Neural crest cell (in vitro differentiated cells): ENCODE measurements at regions not wholly inside any gene's neighbourhood (a gene's known extent, or its start where the extent isn't known, plus 50 kb on each side); places are given as distances from the start of the nearest gene placed in this dataset.

Experiments
- DNase-seq: peaks from one replicate; pipeline ENCODE4 v3.0.0; 2021; ENCODE audit warnings: low read depth, mixed read lengths, low spot score
- H3K27ac Mint-ChIP-seq: one replicate; pipeline ENCODE4 v1.8.0; 2021; ENCODE audit warnings: mild to moderate bottlenecking, mixed read lengths; ENCODE audit not compliant: unreplicated experiment
- H3K27me3 Mint-ChIP-seq: 2 replicates; pipeline ENCODE4 v1.8.0; 2021; ENCODE audit warnings: low read depth, mild to moderate bottlenecking, mixed read lengths
- H3K36me3 Mint-ChIP-seq: 2 replicates; pipeline ENCODE4 v1.8.0; 2021; ENCODE audit warnings: low read depth, mild to moderate bottlenecking, mixed read lengths
- H3K4me1 Mint-ChIP-seq: 2 replicates; pipeline ENCODE4 v1.8.0; 2021; ENCODE audit warnings: mixed read lengths
- H3K4me3 Mint-ChIP-seq: one replicate; pipeline ENCODE4 v1.8.0; 2021; ENCODE audit warnings: mild to moderate bottlenecking, mixed read lengths
- H3K9me3 Mint-ChIP-seq: 2 replicates; pipeline ENCODE4 v1.8.0; 2021; ENCODE audit warnings: mixed read lengths
- TF ChIP-seq, protein P1 (sequence below): fragments of 200-600 bp; sonication (generic); conservative IDR thresholded peaks from 2 replicates; pipeline ENCODE4 v1.5.0; 2021; ENCODE audit warnings: antibody characterized with exemption, mild to moderate bottlenecking

DNA sequence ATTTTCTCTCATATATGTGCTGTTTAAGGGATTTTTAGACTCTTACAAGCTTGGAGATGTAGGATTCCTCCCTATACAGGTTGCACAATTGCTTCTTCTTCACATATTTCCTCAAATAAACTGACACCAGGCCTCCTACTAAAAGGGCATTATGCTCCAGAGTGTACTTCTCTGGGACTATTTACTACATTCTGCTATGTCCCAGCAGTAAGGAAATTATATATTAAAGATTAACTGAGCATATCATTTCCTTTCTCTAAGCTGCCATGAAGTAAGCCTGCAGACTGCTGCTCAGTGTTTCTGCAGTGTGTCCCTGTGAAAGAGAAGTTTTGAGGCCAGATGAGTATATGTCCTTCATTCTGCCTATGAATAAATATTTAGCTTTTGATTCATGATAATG lies 356.9 kb upstream of the NUDT12 start:
- DNase-seq, result no peak
- Mint-ChIP-seq H3K9me3 (no peaks in the 10 kb centered on the region), H3K27ac (no peak overlapping the region), H3K27me3 (no peaks in the 10 kb centered on the region), H3K36me3 (no peaks in the 10 kb centered on the region), H3K4me1 (peaks cover 18% of the 10 kb centered on the region), H3K4me3 (no peak overlapping the region)
- TF ChIP-seq, protein P1, sequence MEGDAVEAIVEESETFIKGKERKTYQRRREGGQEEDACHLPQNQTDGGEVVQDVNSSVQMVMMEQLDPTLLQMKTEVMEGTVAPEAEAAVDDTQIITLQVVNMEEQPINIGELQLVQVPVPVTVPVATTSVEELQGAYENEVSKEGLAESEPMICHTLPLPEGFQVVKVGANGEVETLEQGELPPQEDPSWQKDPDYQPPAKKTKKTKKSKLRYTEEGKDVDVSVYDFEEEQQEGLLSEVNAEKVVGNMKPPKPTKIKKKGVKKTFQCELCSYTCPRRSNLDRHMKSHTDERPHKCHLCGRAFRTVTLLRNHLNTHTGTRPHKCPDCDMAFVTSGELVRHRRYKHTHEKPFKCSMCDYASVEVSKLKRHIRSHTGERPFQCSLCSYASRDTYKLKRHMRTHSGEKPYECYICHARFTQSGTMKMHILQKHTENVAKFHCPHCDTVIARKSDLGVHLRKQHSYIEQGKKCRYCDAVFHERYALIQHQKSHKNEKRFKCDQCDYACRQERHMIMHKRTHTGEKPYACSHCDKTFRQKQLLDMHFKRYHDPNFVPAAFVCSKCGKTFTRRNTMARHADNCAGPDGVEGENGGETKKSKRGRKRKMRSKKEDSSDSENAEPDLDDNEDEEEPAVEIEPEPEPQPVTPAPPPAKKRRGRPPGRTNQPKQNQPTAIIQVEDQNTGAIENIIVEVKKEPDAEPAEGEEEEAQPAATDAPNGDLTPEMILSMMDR, result no peak

DNA sequence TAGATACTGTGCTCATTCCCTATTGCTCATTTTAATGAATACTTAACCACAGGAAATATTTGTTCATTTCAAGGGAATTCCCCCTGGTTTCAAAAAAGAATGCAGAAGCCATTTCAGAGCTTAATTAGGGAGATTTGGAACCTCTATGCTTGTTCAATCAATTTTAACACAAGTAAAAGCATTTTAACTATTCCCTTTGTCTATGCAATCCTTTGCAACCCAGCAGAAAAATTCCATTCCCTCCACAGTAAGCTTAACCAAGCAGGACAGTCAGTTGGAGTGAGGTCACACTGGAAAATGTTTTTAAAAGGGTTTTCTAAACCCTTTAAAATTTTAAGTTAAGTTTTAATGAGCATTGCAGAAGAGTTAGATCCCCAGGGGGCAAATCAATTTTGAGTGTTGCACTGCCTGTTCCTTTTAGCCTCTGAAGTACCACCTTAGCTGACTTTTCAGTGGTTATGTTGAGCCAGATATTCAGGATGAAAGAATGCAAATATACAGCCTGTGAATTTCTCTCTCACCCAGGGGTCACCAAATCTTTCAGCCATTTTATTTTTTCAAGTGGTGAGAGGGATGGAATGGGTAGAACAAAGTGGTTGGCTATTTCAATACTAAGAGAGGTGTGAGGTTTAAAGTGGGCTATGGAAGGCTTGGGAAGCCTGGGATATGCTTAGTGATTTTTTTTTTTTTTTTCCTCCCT lies 356.2 kb upstream of the NUDT12 start:
- Mint-ChIP-seq H3K4me1 (peaks cover 18% of the 10 kb centered on the region), H3K27ac (peak overlapping the region; percentile 24), H3K27me3 (no peaks in the 10 kb centered on the region), H3K36me3 (no peaks in the 10 kb centered on the region), H3K4me3 (no peak overlapping the region), H3K9me3 (no peaks in the 10 kb centered on the region)
- no peak for DNase-seq
- TF ChIP-seq, protein P1, result no peak

DNA sequence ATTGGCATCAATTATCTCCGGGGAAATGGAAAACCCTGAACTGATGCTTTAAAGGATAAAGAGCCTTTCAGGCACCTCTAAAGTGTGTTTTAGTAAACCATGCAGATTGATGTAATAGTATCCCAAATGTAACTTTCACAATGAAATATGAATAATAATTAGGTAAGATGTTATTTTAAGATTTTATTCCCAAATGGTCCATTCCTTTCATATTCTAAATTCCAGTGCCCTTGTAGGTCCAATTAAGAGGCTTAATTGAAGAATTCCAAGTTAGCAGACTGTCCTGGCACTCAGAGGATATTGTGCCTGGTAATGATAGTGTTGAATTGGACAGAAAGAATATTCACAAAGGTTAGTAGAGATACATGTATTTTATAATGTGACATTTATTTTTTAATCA lies 352.5 kb upstream of the NUDT12 start:
- Mint-ChIP-seq H3K4me3 (no peak overlapping the region), H3K9me3 (no peaks in the 10 kb centered on the region), H3K36me3 (no peaks in the 10 kb centered on the region), H3K27ac (no peak overlapping the region), H3K4me1 (peaks cover 14% of the 10 kb centered on the region), H3K27me3 (no peaks in the 10 kb centered on the region)
- no peak for DNase-seq
- TF ChIP-seq, protein P1, result no peak

DNA sequence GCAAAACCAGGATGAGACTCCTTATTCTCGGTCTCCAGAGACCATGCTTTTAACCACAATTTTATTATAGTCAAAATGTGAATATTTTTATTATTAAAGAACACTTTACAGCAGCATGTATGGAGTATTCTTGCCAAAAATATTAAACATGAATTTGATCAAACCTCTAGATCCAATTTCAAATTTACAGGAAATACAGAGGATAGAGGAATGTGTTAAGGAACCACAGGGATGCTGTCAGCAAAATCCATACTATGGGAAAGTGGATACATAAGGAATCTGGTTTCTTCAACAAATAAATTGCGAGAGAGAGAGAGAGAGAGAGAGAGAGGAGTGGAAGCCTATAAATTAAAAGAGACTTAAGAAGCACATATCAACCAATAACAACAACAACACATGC lies 348.2 kb upstream of the NUDT12 start:
- DNase-seq, result no peak
- Mint-ChIP-seq H3K27ac (no peak overlapping the region), H3K36me3 (no peaks in the 10 kb centered on the region), H3K27me3 (no peaks in the 10 kb centered on the region), H3K9me3 (no peaks in the 10 kb centered on the region), H3K4me1 (no peaks in the 10 kb centered on the region), H3K4me3 (no peak overlapping the region)
- TF ChIP-seq, protein P1, result no peak

DNA sequence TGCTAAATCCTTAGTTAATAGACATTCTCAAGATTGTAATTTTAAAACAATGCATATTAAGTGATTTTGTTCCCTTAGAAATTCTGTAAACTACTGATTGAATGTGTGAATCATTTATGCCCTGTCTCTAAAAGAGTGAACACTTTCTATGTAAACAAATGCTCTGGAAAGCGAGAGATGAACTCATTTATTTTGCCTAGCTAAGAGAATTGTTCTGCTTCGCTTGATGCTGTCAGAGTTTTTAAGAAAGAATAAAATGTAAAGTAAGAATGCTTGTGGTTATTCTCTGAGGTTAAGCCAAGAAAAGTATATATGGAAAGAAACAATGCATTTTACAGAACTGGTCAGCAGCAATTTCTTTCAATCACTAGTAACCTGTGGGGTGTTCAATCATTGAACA lies 347.4 kb upstream of the NUDT12 start:
- Mint-ChIP-seq H3K27me3 (no peaks in the 10 kb centered on the region), H3K4me1 (no peaks in the 10 kb centered on the region), H3K9me3 (no peaks in the 10 kb centered on the region), H3K36me3 (no peaks in the 10 kb centered on the region), H3K27ac (no peak overlapping the region), H3K4me3 (no peak overlapping the region)
- DNase-seq, result no peak
- TF ChIP-seq, protein P1, result no peak
